ENCODE measurements at regions not wholly inside any gene's neighbourhood (a gene's known extent, or its start where the extent isn't known, plus 50 kb on each side); places are given as distances from the start of the nearest gene placed in this dataset.

GRCh38 chr20:52461582-52461981, 270.0 kb upstream of the ZFP64 start:
- TF ChIP-seq, protein P1, sequence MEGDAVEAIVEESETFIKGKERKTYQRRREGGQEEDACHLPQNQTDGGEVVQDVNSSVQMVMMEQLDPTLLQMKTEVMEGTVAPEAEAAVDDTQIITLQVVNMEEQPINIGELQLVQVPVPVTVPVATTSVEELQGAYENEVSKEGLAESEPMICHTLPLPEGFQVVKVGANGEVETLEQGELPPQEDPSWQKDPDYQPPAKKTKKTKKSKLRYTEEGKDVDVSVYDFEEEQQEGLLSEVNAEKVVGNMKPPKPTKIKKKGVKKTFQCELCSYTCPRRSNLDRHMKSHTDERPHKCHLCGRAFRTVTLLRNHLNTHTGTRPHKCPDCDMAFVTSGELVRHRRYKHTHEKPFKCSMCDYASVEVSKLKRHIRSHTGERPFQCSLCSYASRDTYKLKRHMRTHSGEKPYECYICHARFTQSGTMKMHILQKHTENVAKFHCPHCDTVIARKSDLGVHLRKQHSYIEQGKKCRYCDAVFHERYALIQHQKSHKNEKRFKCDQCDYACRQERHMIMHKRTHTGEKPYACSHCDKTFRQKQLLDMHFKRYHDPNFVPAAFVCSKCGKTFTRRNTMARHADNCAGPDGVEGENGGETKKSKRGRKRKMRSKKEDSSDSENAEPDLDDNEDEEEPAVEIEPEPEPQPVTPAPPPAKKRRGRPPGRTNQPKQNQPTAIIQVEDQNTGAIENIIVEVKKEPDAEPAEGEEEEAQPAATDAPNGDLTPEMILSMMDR (conservative IDR thresholded peaks at IDR 0.05) = no peak
- TF ChIP-seq EZH2 (IDR thresholded peaks at IDR 0.05; ENCODE audit: low read depth) = no peak

Data from PC-9 (cell line).